SU-DHL-6 (cell line): ENCODE measurements at regions not wholly inside any gene's neighbourhood (a gene's known extent, or its start where the extent isn't known, plus 50 kb on each side); places are given as distances from the start of the nearest gene placed in this dataset.

ENCODE experiments used
- H2AFZ ChIP-seq: fragments of 200-600 bp; sonication (generic); 2 replicates; pipeline ENCODE4 v1.6.1; 2014; ENCODE audit warnings: low read depth, mild to moderate bottlenecking, moderate library complexity, mixed read lengths, antibody characterized with exemption, low read length; ENCODE audit not compliant: severe bottlenecking
- H3F3A ChIP-seq: fragments of 200-600 bp; shearing (Covaris generic); 2 replicates; pipeline ENCODE4 v1.6.0; 2016; ENCODE audit warnings: antibody characterized with exemption, mild to moderate bottlenecking; ENCODE audit not compliant: insufficient read depth
- H3K27ac ChIP-seq: fragments of 200-600 bp; sonication (generic); 2 replicates; pipeline ENCODE4 v1.5.1; 2016; ENCODE audit warnings: low read depth, mild to moderate bottlenecking, low read length, moderate library complexity, mixed read lengths
- H3K27me3 ChIP-seq: fragments of 200-600 bp; sonication (generic), shearing (Covaris generic); 2 replicates; pipeline ENCODE4 v1.6.0; 2014; ENCODE audit warnings: mild to moderate bottlenecking, low read length
- H3K36me3 ChIP-seq: fragments of 200-600 bp; sonication (generic); 2 replicates; pipeline ENCODE4 v1.6.1; 2014; ENCODE audit warnings: mild to moderate bottlenecking, low read length, mixed read lengths
- H3K4me2 ChIP-seq: fragments of 300-600, 200-600 bp; shearing (Covaris generic), sonication (generic); 2 replicates; pipeline ENCODE4 v1.6.0; 2014; ENCODE audit warnings: low read length, low read depth, mild to moderate bottlenecking; ENCODE audit not compliant: poor library complexity, severe bottlenecking
- H3K4me3 ChIP-seq: fragments of 200-600 bp; sonication (generic); 2 replicates; pipeline ENCODE4 v1.5.1; 2014; ENCODE audit warnings: antibody characterized with exemption, low read length, mild to moderate bottlenecking, mixed read lengths; ENCODE audit not compliant: insufficient read depth, poor library complexity, severe bottlenecking
- H3K79me2 ChIP-seq: fragments of 200-600 bp; sonication (generic); 2 replicates; pipeline ENCODE4 v1.6.1; 2014; ENCODE audit warnings: mild to moderate bottlenecking, low read length, moderate library complexity; ENCODE audit not compliant: insufficient read depth
- H3K9ac ChIP-seq: fragments of 200-600 bp; sonication (generic); 2 replicates; pipeline ENCODE4 v1.7.0; 2014; ENCODE audit warnings: mild to moderate bottlenecking, low read length
- H3K9me2 ChIP-seq: fragments of 200-600 bp; sonication (generic); replicated peaks from 2 replicates; pipeline ENCODE4 v1.6.1; 2014; ENCODE audit warnings: low read length; ENCODE audit not compliant: insufficient read depth
- H3K9me3 ChIP-seq: fragments of 200-600 bp; sonication (generic); 2 replicates; pipeline ENCODE4 v1.6.1; 2014; ENCODE audit warnings: low read length, mixed read lengths; ENCODE audit not compliant: insufficient read depth
- H4K20me1 ChIP-seq: fragments of 200-600 bp; sonication (generic); 2 replicates; pipeline ENCODE4 v1.6.1; 2014; ENCODE audit warnings: low read depth, mild to moderate bottlenecking, antibody characterized with exemption, low read length, moderate library complexity, mixed read lengths
- CTCF ChIP-seq: fragments of 200-600 bp; sonication (generic); IDR thresholded peaks from one replicate; pipeline ENCODE4 v1.5.1; 2017; ENCODE audit warnings: antibody characterized with exemption, mild to moderate bottlenecking, low read length, moderate library complexity; ENCODE audit not compliant: insufficient read depth, poor library complexity, severe bottlenecking
- EZH2phosphoT487 ChIP-seq: fragments of 200-600 bp; sonication (generic), shearing (Covaris generic); conservative IDR thresholded peaks from 2 replicates; pipeline ENCODE4 v1.6.1; 2018; ENCODE audit warnings: mild to moderate bottlenecking, antibody characterized with exemption, low read length, moderate library complexity, mixed read lengths

DNA sequence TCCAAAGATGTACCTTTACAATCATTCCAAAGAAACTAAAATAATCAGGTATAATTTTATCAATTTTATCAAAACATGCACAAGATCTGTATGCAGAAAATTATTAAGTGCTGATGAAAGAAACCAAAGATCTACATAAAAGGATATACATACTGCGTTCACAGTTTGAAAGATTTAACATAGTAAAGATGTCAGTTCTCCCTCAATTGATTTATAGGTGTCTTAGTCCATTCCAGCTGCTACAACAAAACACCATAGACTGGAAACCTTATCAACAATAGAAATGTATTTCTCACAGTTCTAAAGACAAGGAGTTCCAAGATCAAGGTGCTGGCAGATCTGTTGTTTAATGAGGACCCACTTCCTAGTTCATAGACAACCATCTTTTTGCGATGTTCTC, 189.0 kb upstream of the CCDC54 start:
- Histone ChIP-seq H3K9me2 (no peaks in the 10 kb centered on the region), H3K79me2 (no peaks in the 10 kb centered on the region), H4K20me1 (no peaks in the 10 kb centered on the region), H3K4me2 (no peak overlapping the region), H3K4me3 (no peak overlapping the region), H3K9ac (no peak overlapping the region), H2AFZ (no peak overlapping the region), H3K27ac (no peak overlapping the region), H3K36me3 (no peaks in the 10 kb centered on the region), H3K9me3 (no peaks in the 10 kb centered on the region), H3K27me3 (no peaks in the 10 kb centered on the region), H3F3A (no peaks in the 10 kb centered on the region)
- TF ChIP-seq EZH2phosphoT487: no peak

GRCh38 chr3:107189158-107189791, 188.0 kb upstream of the CCDC54 start:
- Histone ChIP-seq H2AFZ (no peak overlapping the region), H4K20me1 (no peaks in the 10 kb centered on the region), H3K27me3 (no peaks in the 10 kb centered on the region), H3K9me2 (no peaks in the 10 kb centered on the region), H3F3A (no peaks in the 10 kb centered on the region), H3K9ac (no peak overlapping the region), H3K9me3 (no peaks in the 10 kb centered on the region), H3K4me2 (no peak overlapping the region), H3K79me2 (no peaks in the 10 kb centered on the region), H3K4me3 (no peak overlapping the region), H3K36me3 (no peaks in the 10 kb centered on the region), H3K27ac (no peak overlapping the region)
- no peak for TF ChIP-seq EZH2phosphoT487
- no peak for TF ChIP-seq CTCF

GRCh38 chr3:107193116-107193515, 184.1 kb upstream of the CCDC54 start:
- H2AFZ ChIP-seq: no peak overlapping the region

More at GRCh38 chr3:107193116-107193515, 184.1 kb upstream of the CCDC54 start:
- Histone ChIP-seq H3K4me2 (no peak overlapping the region), H3K9ac (no peak overlapping the region), H3K36me3 (no peaks in the 10 kb centered on the region), H4K20me1 (no peaks in the 10 kb centered on the region), H3K4me3 (no peak overlapping the region), H3K27me3 (no peaks in the 10 kb centered on the region), H3F3A (no peaks in the 10 kb centered on the region), H3K27ac (no peak overlapping the region), H3K9me2 (no peaks in the 10 kb centered on the region), H3K9me3 (no peaks in the 10 kb centered on the region), H3K79me2 (no peaks in the 10 kb centered on the region)
- no peak for TF ChIP-seq EZH2phosphoT487
- no peak for TF ChIP-seq CTCF
